NCI-H1105 (cell line): ENCODE measurements at regions not wholly inside any gene's neighbourhood (a gene's known extent, or its start where the extent isn't known, plus 50 kb on each side); places are given as distances from the start of the nearest gene placed in this dataset.
"Not testable (repeated sequence)": the region's sequence is repeated elsewhere in the genome, so short reads cannot be mapped to it uniquely, and the experiment has no call there.

Experiments used
- DNase-seq: peaks from one replicate; lab custom pipeline; 2025; lab: John Stamatoyannopoulos, UW

GRCh38 chr1:201728731-201729130 is 100.2 kb upstream of the IPO9 start:
- DNase-seq: peak; percentile 5

DNA sequence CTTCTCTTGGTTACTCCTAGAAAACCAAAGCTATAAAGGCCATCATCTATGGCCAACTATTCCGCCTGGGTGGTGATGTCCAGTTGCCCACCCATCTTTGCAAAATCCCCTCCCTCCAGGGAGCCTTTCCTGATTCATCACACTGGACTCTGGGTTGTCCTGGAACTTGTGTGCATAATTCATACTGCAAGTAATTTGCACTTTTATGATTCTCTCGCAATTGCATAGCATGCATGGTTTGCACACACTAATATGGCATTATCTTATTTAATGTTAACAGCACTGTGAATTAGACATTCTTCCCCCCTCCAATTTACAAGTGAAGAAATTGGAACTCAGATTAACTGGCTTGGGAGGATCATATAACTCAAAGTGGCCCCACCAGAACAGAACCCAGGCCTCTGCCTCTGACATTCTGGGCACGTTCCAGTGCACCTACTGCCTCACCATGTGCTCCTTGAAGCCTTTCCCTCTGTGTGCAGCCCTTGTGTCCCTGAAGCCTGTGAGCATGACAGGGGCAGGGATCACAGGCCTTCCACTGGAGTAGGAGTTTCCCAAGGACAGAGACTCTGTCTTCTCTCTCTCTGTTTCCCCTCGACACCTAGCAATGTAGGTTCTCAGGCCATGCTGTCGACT is 98.9 kb upstream of the IPO9 start:
- DNase-seq: no peak

GRCh38 chr1:201730611-201731010 is 98.3 kb upstream of the IPO9 start:
- no peak for DNase-seq

DNA sequence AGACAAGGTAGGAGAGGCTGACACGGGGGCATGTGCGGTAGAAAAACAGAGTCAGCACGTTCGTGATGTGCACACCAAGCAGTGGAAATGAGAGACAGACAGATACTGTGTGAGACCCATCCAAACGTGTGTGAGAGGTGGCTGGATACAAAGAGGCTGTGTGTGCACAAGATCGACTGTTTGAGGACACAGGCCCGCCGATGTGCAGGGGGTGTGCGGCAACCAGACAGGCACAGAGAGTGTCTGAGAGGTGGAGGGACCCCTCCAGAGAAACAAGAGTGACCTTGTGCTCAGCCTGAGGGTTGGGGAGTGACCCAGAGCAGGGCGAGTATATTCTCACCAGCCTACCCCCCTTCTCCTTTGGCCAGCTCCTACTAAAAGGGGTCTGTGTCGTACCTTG is 97.8 kb upstream of the IPO9 start:
- DNase-seq: no peak

DNA sequence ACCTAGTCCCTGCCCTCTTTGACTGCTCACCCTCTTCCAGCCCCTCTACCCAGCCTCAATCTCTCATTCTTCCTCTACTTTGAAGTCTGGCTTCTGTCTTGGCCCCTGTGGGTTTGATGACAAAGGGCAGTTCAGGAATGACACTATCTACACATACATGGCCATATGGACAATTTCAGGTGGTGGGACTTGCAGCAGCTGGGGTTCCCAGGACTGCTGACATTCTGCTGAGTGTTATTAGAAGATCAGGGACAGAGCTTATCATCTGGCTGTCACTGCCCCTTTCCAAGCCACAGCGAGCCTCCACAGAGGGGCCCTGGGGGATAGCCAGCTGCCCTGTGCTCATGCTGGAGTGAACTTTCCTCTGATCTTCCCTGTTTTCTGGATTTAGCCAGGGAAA is 97.4 kb upstream of the IPO9 start:
- DNase-seq: no peak

DNA sequence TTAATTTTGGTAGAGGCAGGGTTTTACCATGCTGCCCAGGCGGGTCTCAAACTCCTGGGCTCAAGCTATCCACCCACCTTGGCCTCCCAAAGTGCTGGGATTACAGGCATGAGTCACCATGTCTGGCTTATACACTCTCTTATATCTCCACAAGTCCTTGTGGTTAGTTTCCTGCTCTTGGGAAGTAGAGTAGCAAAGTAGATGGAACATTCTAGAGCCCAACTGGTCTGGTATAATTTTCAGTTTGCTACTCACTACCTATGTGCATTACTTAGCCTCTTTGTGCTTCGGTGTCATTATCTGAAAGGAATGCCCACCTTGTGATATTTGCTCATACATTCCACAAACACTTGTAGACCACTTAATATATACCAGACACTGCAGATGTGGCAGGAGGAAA is 96.6 kb upstream of the IPO9 start:
- no peak for DNase-seq

DNA sequence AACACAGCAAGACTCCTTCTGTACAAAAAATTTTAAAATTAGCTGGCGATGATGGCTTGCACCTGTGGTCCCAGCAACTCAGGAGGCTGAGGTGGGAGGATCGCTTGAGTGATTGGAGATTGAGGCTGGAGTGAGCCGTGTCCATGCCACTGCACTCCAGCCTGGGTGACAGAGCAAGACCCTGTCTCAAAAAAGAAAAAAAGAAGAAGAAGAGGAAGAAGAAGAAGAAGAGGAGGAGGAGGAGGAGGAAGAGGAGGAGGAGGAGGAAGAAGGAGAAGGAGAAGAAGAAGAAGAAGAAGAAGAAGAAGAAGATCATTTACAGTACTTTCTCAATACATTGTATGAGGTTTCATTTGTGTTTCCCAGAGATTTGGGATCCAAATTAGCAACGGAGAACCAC is 94.7 kb upstream of the IPO9 start:
- not testable (repeated sequence) for DNase-seq

DNA sequence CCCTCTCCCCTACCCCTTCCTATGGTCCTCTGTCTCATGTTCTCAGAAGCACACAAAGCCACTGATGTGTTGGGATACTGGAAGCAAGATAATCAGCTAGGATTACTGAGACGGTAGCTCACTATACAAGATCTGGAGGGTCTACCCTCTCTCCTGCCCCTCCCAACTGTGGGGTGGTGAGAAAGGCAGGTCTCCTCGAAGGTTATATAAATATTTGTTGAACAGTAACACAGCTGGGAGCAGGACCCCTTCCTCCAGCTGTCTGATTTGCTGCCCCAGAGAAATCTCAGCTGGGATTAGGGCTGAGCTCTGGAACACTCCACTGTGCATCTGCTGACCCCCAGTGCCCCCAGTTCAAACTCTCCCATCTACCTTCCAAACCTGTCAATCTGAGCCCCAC is 94.2 kb upstream of the IPO9 start:
- no peak for DNase-seq

DNA sequence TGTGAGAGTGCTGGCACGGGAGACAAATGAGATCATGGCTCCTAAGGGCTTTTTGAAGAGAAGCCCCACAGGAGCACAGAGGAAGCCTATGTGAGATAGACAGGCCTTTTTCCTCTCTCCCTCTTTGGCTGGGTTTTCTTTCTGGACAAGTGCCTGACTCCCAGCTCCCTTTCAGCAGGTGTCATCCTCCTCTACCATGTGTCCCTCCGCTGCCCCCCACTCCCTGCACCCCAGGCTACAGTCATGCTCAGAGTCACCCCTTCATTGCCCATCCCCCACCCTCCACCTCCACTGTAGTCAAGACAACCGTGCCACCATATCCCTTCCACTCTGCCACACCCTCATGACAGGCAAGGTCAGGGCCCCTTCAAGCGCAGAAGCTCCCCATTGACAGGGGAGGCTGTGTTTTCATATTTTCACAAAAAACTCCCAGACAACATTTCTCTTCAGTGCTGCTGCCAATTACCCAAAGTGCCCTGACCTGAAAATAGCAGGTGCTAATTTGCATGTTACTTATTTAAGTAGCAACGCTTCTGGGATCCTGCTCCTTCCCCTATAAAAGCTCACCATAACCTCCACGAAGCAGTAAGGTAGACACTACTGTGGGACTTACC is 92.1 kb upstream of the IPO9 start:
- DNase-seq: no peak

GRCh38 chr1:201737352-201738060 is 91.5 kb upstream of the IPO9 start:
- no peak for DNase-seq

DNA sequence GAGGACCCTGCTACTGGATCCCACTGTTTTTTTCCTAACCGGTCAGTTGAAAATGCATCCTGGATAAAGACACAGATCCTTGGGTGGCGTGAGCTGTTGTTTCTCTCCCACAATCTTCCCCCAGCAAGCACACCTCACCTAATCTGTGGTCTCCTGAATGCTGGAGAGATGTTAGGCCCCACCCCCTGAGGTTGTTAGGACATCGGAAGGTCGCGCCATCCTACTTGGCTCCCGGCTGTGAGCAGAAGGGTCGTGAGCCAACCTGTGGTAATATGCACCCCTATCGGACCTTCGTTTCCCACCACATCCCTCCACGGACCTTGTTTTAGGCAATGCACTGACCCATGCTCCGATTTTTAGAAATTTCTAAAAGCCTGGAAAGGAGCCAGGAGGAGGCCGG is 89.9 kb upstream of the IPO9 start:
- peak; percentile 59 for DNase-seq

DNA sequence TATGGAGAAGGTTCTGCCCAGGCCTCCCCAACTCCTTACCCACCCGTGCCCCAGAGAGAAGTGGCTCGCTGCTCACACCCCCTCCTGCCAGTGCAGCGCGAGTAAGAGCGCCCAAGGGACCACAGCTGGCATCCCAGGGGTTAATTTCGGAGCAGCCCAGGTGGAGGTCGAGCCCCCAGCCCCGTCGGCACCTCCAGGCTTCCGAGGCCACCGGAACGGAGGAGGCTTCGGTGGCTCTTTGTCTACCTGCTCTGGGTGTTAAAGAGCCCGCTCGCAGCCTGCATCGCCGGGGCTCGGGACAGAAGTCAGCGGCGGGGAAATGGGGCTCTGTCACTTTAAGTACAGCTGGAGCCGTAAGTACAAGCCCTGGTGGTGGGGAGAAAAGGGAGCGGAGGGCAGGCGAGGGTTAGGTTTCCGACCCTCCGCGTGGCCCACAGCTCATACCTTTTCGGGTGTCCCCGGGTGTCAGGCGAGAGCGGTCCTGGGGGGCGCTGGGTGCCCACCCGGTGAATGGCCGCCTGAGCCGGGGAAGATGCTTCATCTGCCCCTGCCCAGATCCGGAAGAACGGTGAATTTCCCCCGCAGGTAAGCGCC is 89.4 kb upstream of the IPO9 start:
- peak; percentile 93 for DNase-seq

- no peak for DNase-seq
These were observed 88.8 kb upstream of the IPO9 start for GRCh38 chr1:201740086-201740541.

DNA sequence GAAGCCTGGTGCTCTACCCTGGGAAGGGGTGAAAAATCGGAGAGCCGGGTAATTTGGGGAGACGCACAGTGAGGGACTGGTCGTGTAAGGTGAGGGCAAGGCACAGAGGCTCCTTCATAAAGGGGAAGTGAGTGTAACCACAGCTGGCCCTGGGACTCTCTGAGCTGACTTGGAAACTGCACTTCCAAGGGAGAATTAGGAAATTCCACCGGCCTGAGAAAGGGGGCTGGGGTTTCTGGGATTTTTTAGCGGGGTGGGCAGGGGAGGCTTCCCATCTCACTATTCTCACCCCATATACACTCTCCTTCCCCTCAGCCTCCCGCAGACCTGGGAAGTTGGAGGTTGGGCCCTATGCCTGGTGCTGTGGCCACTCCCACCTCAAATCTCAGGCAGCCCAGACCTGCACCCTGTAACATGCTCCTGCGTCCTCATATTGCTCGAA is 88.3 kb upstream of the IPO9 start:
- DNase-seq: no peak

DNA sequence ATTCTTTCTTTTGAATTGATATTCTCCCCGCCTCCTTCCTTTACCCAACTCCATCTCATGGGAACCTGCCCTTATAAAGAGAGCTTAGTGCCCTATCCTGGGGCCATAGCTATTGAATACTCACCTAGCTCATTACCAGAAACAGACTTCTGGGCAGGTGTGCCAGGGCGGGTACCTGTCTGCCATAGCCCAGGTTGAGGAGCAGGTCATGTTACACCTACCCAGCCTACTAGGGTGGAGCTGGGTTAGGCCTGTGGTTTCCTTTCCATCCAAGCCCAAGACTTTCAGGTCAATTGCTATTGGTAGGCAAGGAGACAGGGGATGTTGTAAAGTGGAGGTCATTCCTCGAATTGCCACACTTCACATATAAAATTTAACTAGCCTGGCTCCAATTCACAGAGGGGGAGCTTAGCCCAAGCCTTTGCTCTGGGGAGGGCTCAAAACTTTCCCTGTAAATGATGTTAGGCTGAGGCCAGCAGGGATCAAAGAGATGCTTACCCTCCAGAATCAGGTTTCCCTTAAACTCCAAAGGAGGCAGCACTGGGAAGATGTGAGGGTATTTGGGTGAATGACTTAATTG is 87.1 kb upstream of the IPO9 start:
- DNase-seq: no peak

- no peak for DNase-seq
These were observed 86.5 kb upstream of the IPO9 start for GRCh38 chr1:201742476-201742875.

DNA sequence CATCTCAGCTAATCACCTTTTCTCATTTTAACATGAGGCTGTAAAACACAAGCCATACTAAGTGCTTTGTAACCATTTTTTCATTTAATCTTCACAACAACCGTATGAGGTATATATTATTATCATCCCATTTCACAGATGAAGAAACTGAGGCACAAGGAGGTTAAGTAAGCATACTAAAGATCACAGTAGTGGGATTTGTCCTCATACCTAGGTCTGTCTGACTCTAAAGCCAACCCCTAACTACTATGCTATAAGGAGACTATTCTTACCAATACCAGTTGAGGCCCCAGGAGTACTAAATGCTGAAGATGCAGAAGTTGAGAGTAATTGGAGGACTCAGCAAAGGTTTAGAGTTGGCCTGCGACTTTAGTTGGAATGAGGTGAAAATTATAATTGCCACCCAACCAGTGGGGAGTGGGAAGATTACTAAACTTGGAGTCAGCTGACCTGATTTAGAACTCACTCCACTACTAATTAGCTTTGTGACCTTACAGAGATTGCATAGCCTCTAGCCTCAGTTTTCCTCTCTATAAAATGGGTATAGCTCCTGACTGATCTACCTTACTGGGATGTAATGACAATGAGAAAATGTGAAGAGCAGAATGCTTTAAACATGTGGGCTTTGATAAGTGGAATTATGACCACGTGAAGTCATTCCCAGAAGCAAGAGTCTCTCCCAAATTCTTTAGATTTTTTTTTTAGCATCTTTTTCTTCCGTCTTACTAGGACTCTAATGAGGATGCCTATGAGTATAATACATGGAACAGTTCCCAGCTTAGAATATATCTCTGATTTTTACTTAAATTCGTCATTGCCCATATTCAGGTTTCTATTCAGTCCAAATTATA is 85.8 kb upstream of the IPO9 start:
- no peak for DNase-seq

DNA sequence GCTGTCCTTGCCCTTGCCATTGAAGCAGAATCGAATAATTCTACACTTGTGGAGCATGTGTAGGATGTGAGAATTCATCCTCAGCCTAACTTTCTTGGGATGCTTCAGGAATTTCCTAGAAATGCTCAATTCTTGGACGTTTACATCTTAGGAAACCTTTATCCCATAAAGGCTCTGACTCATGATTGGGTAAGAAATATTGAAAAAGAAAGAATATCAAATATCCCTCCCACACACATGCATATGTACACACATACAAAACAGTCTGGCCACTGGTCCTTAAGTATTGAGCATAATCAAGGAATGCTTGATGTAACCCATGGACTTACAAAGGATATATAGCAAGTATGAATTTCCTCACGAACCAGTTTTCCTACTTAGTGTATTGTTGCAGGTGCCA is 83.9 kb upstream of the IPO9 start:
- no peak for DNase-seq

- no peak for DNase-seq
These were observed 82.8 kb upstream of the IPO9 start for GRCh38 chr1:201746156-201746555.

DNA sequence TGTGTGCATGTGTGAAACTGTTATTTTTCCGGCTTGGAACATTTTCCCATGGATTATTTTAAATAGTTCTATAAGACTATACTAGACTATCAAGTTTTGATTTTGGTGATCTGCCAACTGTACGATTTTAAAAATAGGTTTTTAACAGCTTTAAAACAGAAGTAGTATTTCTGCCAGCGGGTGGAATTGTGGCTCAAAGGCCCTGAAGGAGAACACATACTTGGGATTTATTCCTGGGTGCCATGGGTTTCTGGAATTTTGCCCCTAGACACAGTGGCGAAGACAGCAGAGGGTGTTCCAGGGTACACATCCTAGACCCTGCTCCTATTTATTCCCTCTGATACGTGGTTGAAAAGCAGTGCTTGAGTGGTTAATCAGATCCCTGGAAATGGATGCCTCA is 81.7 kb upstream of the IPO9 start:
- DNase-seq: no peak

DNA sequence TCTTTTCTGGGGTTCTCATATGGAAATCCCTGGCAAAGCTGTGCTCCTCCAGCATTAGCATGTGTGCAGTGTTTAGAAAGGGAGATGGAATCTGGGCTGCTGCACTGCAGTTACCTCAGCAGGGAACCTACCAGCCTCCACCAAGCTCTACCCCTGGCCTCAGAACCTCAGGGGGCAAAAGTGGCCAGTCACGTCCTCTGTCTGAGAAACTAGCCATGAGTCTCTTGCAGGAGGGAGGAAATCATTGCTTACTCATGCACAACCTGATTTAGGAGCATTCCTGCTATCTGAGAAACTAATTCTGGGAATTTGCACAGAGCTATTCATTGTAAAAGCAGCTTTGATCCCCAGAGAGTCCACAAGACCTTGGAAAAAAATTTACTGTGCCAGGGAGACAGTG is 80.6 kb upstream of the IPO9 start:
- DNase-seq: no peak
